ENCODE measurements at regions not wholly inside any gene's neighbourhood (a gene's known extent, or its start where the extent isn't known, plus 50 kb on each side); places are given as distances from the start of the nearest gene placed in this dataset.
"Not testable (repeated sequence)": the region's sequence is repeated elsewhere in the genome, so short reads cannot be mapped to it uniquely, and the experiment has no call there.

- no peak for DNase-seq
These were observed 341.2 kb upstream of the IRX2 start for GRCh38 chr5:3092664-3093063.

GRCh38 chr5:3092211-3092610, 340.7 kb upstream of the IRX2 start:
- no peak for DNase-seq

GRCh38 chr5:3091040-3091774, 339.7 kb upstream of the IRX2 start:
- no peak for DNase-seq

GRCh38 chr5:3090305-3090704, 338.8 kb upstream of the IRX2 start:
- DNase-seq, result not testable (repeated sequence)

GRCh38 chr5:3080366-3080765, 328.9 kb upstream of the IRX2 start:
- DNase-seq, result no peak

- DNase-seq, result no peak
These were observed 326.2 kb upstream of the IRX2 start for GRCh38 chr5:3077684-3078083.

- no peak for DNase-seq
These were observed 323.8 kb upstream of the IRX2 start for GRCh38 chr5:3075309-3075708.

- no peak for DNase-seq
These were observed 316.9 kb upstream of the IRX2 start for GRCh38 chr5:3068401-3068800.

- no peak for DNase-seq
These were observed 308.8 kb upstream of the IRX2 start for GRCh38 chr5:3060283-3060682.

- DNase-seq, result no peak
These were observed 308.0 kb upstream of the IRX2 start for GRCh38 chr5:3059488-3059887.

- no peak for DNase-seq
These were observed 307.5 kb upstream of the IRX2 start for GRCh38 chr5:3058942-3059341.

- DNase-seq, result no peak
These were observed 305.4 kb upstream of the IRX2 start for GRCh38 chr5:3056866-3057265.

GRCh38 chr5:3051400-3051799, 299.9 kb upstream of the IRX2 start:
- DNase-seq, result no peak

GRCh38 chr5:3050863-3051262, 299.4 kb upstream of the IRX2 start:
- DNase-seq, result no peak

- DNase-seq, result no peak
These were observed 297.8 kb upstream of the IRX2 start for GRCh38 chr5:3049261-3049660.

- no peak for DNase-seq
These were observed 295.8 kb upstream of the IRX2 start for GRCh38 chr5:3047212-3047774.

GRCh38 chr5:3043600-3043999, 292.1 kb upstream of the IRX2 start:
- DNase-seq, result no peak

GRCh38 chr5:3041001-3041400, 289.5 kb upstream of the IRX2 start:
- no peak for DNase-seq

- no peak for DNase-seq
These were observed 284.7 kb upstream of the IRX2 start for GRCh38 chr5:3036041-3036788.

GRCh38 chr5:3035452-3035851, 284.0 kb upstream of the IRX2 start:
- DNase-seq, result no peak

- DNase-seq, result no peak
These were observed 283.4 kb upstream of the IRX2 start for GRCh38 chr5:3034881-3035280.

GRCh38 chr5:3034449-3034848, 283.0 kb upstream of the IRX2 start:
- DNase-seq, result no peak

- DNase-seq, result no peak
These were observed 281.7 kb upstream of the IRX2 start for GRCh38 chr5:3033033-3033755.

- no peak for DNase-seq
These were observed 281.0 kb upstream of the IRX2 start for GRCh38 chr5:3032513-3032912.
